Endothelial cell of hepatic sinusoid (primary cell): ENCODE measurements at regions not wholly inside any gene's neighbourhood (a gene's known extent, or its start where the extent isn't known, plus 50 kb on each side); places are given as distances from the start of the nearest gene placed in this dataset.
"Not testable (repeated sequence)": the region's sequence is repeated elsewhere in the genome, so short reads cannot be mapped to it uniquely, and the experiment has no call there.

Experiments used
- in situ Hi-C: cut with HindIII; loops from 2 replicates; pipeline ENCODE4 v1.10.0; 2017; ENCODE audit warnings: low sequenced_read_pairs

DNA sequence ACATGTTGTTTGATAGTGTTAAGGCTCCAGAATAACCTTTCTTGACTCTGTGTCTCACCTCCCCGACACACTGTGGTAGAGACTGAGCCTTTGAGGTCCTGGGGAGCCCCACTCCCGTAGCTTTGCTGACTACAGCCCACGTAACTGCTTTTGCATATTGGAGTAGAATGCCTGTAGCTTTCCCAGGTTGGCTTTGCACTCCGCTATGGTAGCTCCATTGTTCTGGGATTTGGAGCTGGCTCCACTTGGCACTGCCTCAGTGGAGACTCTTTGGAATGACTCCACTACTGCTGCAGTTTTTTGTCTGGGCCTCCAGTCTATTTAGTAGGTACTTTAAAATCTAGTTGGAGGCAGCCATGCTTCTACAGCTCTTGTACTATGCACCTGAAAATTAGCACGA, 56.2 kb upstream of the ANXA1 start:
- in situ Hi-C loops: loop anchor here (5.0 kb wide), 1 partner anchor 72 kb away; no protein-coding TSS in a partner anchor

DNA sequence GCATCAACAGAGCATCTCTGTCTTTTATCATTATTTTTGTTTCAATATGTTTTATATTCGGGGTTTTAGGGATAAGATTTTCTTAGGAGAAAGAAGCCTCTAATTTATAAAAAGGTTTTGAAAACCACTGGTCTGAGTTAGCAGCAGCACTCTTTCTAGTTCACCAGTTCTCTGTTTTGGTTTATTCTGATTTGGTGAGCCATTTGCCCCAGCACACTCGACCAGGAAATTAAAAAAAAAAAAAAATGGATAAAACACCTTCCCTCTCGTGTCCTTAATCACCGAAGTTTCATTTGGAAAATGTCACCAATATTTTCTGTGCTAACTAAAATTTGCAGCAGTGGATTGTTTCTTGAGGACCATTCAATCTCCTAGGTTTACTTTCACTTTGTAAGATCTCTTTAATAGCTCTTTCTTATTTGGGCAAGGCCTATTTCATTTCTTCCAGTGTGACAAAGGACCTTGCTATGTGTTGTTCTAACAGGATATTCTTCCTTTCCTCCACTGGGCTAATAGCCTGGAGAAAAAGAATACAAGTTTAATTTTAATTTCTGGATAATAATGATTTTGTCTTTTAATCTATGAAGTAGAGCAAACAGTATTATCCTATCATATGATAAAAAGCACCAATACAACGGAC, 57.8 kb upstream of the ANXA1 start:
- in situ Hi-C loops: no loop called here

DNA sequence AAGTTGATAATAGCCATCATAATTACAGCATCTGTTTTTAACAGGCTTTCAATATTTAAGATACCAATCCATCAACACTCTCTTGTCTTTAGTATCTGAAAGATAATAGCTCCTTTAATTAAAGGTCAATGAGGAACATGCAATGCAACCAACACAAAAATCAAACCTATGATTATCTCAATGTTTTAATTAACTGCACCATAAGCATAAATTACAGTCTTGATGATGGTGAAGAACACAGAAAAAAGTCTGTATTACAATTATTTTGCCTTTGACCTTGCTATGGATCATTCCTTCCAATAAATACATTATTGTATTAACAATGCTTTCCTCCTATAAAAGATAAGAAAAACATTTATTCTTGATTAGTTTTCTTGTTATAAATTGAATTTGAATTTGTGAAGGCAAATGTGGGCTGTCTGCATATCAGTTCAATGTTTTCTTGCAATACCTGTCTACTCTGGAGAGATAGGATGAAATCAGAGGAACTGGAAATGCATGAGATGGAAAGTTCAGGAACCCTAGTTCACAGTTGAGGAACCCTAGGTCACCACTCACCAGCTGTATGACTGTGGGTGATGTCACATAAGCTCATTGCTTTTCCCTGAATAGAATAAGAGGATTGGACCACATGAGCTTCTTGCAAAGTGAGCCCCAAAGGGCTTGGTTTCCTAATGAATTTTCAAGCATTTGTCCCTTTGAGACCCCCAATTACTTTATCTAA, 58.5 kb upstream of the ANXA1 start:
- in situ Hi-C loops: no loop called here

DNA sequence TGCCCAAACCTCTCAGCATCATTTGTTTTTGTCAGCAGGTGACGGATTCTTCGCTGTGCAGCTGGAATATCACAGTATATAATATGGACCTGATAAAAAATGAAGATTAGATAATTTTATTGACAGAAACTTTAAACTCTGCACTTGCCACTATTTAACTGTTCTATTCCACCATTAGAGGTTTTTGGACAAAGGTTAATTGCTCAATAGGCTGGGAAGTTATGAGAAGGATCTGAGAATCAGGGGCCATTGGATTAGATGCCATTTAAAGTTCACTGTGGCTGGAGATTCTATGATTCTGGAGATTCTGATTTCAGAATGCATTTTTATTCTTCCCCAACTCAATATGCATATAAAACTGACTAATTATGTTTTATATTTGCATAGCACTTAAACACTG, 59.8 kb upstream of the ANXA1 start:
- in situ Hi-C loops: no loop called here

DNA sequence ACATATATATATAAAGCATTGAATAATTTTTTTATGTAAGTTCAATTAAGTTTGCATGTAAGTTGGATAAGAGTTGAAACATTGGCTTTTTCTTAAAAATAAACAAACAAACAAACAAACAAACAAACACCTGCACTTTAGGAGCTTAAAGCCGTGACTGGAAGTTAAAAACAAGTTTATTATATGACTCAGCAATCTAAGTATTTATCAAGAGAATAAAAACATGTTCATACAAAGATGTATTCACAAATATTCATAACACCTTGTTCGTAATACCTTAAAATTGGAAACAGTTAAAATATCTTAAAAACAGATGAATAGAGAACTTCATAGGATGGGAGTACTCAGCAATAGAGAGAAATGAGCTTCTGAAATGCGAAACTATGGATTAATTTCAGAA, 61.5 kb upstream of the ANXA1 start:
- in situ Hi-C loops: no loop called here

DNA sequence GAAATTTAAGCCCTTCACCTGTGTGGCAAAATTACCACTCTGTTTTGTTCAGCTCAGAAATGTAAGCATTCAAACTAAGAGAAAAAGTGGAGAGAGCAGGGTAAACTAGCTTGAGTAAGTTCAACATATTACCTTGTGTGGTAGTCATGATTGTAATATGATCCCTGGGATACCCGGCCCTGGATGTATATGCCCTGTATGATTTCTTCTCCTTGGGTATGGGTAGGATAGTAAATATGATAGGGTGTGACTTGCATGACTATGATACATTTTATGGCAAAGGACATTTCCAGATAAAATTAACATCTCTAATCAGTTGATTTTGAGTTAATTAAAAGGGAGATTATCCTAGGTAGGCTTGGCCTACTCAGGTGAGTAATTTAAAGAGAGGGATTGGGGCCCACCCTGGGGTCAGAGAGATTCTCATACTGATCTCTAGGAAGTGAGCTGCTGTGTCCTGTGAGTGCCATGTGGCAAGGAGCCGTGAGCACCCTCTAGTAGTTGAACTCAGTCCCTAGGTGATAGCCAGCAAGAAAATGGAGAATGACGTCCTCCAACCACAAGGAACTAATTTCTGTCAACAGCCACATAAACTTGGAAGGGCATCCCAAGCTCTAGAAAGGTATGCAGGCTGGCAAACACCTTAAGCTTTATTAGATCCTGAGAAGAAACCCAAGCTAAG, 62.2 kb upstream of the ANXA1 start:
- in situ Hi-C loops: no loop called here

DNA sequence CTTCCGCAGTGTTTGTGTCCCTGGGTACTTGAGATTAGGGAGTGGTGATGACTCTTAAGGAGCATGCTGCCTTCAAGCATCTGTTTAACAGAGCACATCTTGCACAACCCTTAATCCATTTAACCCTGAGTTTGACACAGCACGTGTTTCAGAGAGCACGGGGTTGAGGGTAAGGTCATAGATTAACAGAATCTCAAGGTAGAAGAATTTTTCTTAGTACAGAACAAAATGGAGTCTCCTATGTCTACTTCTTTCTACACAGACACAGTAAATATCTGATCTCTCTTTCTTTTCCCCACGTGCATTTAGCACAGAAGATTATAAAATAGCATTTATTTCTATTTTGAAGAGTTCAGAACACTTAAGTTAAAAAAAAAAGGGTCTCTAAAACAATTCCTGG, 63.8 kb upstream of the ANXA1 start:
- in situ Hi-C loops: not testable (repeated sequence)

DNA sequence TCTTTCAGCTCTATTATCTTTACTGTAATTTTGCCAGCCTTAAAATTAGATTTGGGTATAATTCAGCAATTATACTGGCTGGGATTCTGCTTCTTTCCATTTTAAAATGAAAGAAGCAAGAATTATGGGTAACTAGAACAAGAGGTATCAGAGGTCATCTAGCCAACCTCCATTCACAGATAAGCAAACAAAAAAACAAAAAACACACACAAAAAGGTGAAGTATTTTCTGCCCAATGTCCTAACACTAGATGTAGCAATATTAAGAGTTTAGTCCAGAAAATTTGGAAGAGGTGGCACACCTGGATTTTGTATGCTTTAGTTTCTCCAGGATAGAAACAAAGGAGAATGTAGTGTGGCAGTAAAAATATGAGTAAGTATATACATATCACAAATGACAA, 68.1 kb upstream of the ANXA1 start:
- in situ Hi-C loops: no loop called here

DNA sequence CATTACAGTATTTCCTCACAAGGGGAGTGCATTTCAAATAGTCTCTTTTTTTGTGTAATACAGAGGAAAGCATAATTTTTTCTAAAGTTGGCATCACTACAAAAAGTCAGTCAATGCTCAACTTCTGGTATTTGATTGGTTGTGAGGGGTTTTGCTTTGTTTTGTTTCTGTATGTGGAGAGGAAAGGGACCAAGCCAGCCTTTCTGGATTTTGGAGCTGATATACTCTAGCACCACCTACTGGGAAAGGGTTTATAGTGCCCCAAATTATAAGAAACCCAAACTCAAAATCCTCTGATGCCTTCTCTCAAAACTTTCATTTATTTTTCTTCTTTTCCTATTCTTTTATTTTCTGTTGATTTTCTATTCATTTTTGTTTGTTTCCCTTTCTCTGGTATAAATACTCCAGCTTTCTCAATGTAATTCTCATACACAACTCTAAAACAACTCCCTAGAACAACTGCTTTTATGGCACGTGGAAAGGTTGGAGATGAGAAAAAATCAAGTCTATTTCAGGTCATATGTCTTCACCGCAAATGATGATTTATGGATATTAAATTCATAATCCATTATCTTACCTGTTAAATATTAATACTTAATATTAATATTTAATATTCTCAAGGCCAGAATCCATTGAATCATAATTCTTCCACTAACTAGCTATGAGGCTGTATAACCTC, 69.5 kb upstream of the ANXA1 start:
- in situ Hi-C loops: no loop called here

DNA sequence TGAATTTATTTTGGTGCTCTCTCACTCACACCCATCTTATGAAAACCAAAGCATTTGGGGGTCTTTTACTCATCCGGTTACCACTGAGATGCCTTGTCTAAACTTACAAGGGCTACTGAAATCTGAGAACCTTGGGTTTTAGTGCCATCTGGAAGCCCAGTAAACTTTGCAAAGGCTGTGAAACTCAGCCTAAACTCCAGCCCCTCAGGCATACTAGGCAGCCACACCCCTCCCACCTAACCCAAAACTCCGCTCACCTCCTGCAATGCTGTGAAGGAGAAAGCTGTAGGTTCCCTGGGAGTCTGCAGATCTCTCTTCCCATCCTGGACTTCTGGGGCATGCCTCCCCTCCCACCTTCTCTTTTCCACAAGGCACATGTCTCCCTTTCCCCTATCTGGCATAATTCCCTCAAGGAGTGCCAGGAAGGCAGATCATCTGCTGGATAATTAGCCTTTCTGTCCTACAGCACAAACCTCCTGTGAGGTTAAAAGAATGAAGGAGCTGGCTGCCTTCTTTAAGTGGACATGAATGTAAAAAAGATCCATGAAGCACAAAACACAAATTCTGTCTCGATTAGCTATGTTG, 71.5 kb upstream of the ANXA1 start:
- in situ Hi-C loops: no loop called here

DNA sequence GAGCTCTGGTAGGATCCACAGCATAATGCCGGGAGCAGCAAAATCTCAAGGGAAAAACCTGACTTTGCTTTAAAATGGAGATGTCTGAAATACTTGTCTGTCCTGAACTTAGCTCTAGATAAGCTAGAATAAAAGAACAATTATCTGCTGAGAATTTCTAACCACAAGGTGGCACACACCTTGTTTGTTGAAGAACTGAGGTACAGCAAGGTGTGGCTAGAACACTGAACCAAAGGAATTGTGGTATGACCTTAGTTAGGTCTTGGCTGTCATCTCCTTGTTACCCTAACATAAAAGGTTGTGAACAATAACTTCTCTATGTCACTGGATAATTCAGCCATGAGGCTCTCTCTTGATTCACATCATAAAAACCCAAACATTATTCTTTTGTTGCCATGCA, 72.3 kb upstream of the ANXA1 start:
- in situ Hi-C loops: no loop called here

DNA sequence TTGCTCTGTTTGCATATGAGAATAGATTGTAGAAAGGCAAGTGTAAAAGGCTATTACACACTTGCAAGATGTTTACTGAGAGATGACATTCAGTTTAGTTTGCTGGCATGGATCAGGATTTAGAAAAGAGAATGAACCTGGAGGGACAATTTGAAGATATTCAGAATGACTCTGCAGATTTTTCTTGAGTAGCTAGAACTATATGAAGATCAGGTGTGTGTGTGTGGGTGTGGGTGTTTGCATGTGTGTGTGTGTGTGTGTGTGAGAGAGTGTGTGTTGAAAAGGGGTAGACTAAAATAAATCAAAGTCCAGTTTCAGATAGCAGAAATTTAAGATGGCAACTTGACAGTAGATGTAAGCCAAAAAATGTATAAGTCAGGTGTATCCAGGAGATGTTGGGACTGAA, 74.0 kb upstream of the ANXA1 start:
- in situ Hi-C loops: no loop called here

DNA sequence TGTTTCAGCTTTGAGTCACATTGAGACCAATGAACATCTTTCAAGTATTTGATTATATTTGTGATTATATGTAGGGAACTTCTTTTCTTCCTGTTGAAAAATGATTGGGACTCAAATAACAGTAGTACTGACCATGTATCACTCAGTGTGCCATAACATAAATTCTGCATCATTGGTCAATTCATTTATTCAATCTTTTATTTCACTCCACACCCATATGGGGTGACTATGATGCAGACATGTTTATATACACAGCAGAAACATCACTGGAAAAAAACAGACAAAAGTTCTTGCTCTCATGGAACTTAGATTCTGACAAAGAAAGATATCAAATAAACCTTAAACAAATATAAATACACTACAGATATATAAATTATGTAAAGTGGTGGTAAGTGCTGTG, 74.7 kb upstream of the ANXA1 start:
- in situ Hi-C loops: no loop called here

DNA sequence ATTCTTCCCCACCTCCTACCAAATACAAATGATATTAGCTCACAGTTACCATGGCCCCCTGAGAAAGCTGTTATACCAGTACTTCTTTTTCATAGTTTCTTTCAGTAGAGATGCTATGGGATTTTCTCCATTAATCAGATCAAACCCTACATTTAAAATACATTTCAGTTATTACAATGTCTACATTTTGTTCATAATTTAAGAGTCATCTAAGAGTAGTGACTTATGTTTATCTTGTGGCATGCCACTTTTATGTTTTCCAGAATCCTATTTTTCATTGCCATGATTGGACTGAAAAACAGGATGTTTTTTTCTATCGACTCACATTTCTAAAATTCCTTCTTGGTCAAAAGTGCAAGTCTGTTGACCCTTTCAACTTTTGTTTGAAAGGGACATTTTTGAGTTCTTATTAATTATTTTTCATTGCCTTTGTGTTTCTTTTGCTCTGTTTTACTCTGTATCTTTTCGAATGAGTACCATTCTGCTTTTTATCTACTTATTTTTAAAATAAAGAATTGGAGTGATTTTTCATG, 77.4 kb upstream of the ANXA1 start:
- in situ Hi-C loops: no loop called here

DNA sequence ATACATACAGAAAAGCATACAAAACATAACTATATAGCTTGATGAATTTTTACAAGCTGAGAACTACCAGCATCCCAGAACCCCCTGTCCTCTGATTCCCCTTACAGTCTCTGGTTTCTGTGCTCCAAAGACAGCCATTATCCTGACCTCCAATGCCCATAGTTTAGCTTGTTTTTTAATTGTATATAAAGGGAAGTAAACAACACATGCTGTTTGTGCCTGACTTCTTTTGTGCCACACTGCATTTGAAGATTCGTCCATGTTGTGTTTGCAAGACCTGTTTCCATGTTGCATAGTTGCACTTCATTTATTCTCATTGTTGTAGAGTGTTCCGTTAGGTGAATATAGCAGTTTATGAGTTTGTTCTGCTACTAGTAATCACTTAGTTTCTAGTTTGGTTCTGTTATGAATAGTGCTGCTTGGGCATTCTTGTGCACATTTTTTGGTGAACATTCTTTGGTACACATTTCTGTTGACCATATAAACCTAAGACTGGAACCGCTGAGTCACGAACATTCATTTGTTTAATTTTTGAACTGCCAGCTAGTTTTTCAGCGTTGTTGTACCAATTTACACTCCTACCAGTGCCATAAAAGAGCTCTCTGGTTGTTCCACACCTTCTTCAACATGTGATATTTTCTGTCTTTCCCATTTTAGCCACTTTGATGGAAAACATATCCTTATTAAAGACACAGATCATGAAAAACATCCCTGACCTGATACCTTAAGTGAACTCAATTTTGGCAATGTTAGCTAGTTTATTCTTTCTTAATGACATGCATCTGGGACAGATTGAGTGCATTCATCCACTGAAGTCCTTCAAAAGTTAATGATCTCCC, 78.1 kb upstream of the ANXA1 start:
- in situ Hi-C loops: no loop called here

DNA sequence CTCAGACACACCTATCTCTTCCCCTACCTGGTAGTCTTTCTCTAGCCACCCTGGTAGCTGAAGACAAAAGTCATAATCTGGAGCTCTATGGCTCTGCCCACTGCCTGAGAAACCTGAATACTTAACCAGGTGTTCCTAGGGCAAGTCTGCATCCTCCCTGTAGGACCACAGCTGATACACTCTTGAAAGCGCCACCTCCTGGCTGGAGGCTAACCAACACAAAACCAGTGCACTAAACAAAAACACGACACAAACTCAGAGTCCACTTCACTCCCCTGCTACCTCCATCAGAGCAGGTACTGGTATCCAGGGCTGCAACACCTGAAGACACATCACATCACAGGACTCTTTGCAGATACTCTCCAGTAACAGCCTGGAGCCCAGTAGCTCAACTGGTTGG, 84.6 kb upstream of the ANXA1 start:
- in situ Hi-C loops: no loop called here

DNA sequence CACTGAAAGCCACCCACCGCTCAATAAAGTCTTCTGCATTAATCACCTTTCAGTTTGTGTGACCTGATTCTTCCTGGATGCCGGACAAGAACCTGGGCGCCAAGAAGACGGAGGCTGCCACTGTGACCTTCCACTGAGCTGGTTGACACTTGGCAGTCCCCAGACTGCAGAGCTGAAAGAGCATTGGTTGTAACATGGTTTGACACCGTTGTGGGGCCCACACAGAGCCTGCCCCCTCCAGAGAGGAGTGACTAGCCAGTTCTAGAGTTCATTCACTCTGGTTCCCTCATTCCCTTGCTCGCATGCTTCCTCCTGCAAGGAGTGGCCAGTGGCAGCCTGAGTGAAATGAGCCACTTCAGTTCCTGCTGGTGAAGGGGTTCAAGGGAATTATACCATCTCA, 86.2 kb upstream of the ANXA1 start:
- in situ Hi-C loops: no loop called here

DNA sequence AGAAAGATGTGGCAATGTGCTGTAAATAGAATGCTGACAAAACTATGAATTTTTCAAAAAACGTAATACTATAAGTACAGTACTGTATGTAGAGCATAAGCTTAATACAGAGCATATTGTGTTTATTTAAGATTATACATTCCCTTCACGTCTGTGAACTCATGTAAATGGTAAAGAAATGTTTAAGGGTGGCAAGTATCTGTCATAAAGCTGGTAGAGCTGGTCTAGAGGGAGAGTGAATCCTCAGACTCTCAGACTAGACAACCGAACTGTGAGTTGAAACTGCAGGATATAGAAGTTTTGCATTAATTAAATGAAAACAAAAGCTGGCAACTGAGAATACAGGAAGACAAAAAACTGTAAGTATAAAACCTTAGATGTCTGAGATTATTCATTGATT, 87.3 kb upstream of the ANXA1 start:
- in situ Hi-C loops: no loop called here

DNA sequence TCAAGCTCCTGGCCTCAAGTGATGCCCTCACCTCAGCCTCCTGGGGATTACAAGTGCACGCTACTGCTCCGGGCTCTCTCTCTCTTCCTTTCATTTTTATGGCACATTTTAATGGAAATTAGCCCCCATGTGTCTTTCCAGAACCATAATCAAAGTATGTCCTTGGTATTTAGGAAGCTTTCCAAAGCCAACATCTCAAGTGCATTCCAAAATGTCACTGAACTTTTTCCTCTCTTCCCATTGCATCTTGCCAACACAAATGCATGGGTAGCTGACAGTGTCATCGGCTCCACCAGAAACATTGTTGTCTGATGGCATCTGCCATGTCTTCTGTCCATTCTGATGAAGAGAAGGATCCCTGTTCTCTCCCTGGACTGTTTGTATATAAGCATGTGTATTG, 90.5 kb upstream of the ANXA1 start:
- in situ Hi-C loops: no loop called here

DNA sequence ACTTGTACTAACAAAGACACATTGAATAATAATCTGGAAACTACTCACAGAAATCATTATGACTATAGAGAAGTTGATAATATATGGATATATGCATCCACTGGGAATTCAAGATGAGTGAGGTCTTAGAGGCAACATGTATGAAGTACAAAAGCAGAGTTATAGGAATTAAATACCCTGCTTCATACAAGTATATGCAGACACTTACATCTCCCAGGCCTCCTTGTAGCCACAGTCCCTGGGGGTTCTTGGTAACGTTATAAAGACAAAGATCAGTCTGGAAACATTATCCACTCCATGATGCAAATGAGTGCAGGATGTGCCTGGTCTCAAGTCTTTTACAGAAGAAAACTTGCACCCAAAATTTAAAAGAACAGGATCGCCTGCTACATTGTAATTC, 92.4 kb upstream of the ANXA1 start:
- in situ Hi-C loops: no loop called here
